Glutamatergic neuron (in vitro differentiated cells): ENCODE measurements at regions not wholly inside any gene's neighbourhood (a gene's known extent, or its start where the extent isn't known, plus 50 kb on each side); places are given as distances from the start of the nearest gene placed in this dataset.

Experiments used
- DNase-seq: peaks from one replicate; pipeline ENCODE4 v3.0.0; 2022
- H3K27ac Mint-ChIP-seq: one replicate; pipeline ENCODE4 v1.8.0; 2020; ENCODE audit warnings: mild to moderate bottlenecking, mixed read lengths, inconsistent platforms; ENCODE audit not compliant: unreplicated experiment
- H3K27me3 Mint-ChIP-seq: one replicate; pipeline ENCODE4 v1.8.0; 2020; ENCODE audit warnings: mild to moderate bottlenecking, moderate library complexity, mixed read lengths, inconsistent platforms; ENCODE audit not compliant: unreplicated experiment
- H3K36me3 Mint-ChIP-seq: one replicate; pipeline ENCODE4 v1.8.0; 2020; ENCODE audit warnings: mild to moderate bottlenecking, mixed read lengths, inconsistent platforms; ENCODE audit not compliant: unreplicated experiment
- H3K4me1 Mint-ChIP-seq: one replicate; pipeline ENCODE4 v1.8.0; 2020; ENCODE audit warnings: mild to moderate bottlenecking, low read depth, mixed read lengths, inconsistent platforms; ENCODE audit not compliant: unreplicated experiment
- H3K4me3 Mint-ChIP-seq: one replicate; pipeline ENCODE4 v1.8.0; 2020; ENCODE audit warnings: mild to moderate bottlenecking, mixed read lengths, inconsistent platforms; ENCODE audit not compliant: unreplicated experiment
- H3K9me3 Mint-ChIP-seq: one replicate; pipeline ENCODE4 v1.8.0; 2020; ENCODE audit warnings: mild to moderate bottlenecking, moderate library complexity, mixed read lengths, inconsistent platforms; ENCODE audit not compliant: unreplicated experiment
- CTCF ChIP-seq: fragments of 200-600 bp; sonication (generic); IDR thresholded peaks from one replicate; pipeline ENCODE4 v1.5.0; 2021; ENCODE audit not compliant: partially characterized antibody, unreplicated experiment

DNA sequence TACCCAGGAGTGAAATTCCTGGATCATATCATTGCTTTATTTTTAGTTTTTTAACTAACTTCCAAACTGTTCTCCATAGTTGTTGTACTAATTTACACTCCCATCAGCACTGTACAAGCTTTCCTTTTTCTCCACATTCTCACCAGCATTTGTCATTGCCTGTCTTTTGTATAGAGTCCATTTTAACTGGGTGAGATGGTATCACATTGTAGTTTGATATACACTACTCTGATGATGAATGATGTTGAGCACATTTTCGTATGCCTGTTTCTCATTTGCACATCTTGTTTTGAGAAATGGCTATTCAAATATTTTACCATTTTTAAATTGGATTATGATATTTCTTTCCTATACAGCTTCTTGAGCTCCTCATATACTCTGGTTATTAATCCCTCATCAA, 1586.6 kb downstream of the SI start:
- Mint-ChIP-seq H3K27me3 (no peaks in the 10 kb centered on the region), H3K4me1 (no peaks in the 10 kb centered on the region), H3K9me3 (no peaks in the 10 kb centered on the region), H3K36me3 (no peaks in the 10 kb centered on the region), H3K27ac (no peak overlapping the region), H3K4me3 (no peak overlapping the region)
- no peak for TF ChIP-seq CTCF
- no peak for DNase-seq

DNA sequence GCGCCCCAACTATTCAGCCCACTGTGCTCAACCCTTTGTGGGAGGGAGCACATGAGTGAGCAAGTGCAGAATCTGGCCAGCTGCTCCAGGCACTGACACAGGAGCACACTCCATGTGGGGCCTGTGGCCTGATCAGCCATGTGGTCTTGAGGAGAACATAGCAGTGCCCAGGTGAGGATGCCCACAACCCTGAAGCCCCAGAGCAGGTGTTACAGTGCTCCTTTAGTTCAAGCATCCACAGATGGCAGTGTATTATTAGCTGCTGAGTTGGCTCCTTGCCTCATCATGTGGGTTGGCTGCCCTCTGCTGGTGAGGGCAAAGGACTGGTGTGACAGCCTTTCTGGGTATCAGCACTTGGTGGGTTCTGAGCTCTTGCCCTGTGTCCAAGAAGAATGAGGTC, 1588.2 kb downstream of the SI start:
- no peaks in the 10 kb centered on the region for H3K27me3 Mint-ChIP-seq
- no peaks in the 10 kb centered on the region for H3K4me1 Mint-ChIP-seq
- H3K36me3 Mint-ChIP-seq, result no peaks in the 10 kb centered on the region
- no peaks in the 10 kb centered on the region for H3K9me3 Mint-ChIP-seq
- DNase-seq, result peak; percentile 73
- TF ChIP-seq CTCF, result peak; percentile 49
- no peak overlapping the region for H3K27ac Mint-ChIP-seq
- H3K4me3 Mint-ChIP-seq, result no peak overlapping the region

DNA sequence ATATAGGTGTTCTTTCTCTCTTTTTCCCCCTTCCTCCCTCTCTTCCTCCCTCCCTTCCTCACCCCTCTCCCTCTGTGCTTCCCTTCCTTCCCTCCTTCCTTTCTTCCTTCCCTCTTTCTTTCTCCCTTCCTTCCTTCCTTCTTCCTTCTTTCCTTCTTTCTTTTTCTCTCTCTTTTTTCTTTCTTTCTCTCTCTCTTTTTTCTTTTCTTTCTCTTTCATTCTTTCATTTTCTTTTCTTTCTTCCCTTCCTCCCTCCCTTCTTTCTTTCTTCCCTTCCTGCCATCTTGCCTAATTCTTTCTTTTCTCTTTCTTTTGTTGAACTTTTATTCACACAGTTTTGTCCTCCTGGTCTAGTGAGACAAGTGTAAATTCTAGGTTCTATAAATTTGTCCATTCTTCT, 1595.6 kb downstream of the SI start:
- no peak for TF ChIP-seq CTCF
- no peaks in the 10 kb centered on the region for H3K27me3 Mint-ChIP-seq
- no peaks in the 10 kb centered on the region for H3K36me3 Mint-ChIP-seq
- H3K9me3 Mint-ChIP-seq, result no peaks in the 10 kb centered on the region
- no peak overlapping the region for H3K4me3 Mint-ChIP-seq
- H3K27ac Mint-ChIP-seq, result no peak overlapping the region
- no peak for DNase-seq
- peaks cover 2% of the 10 kb centered on the region for H3K4me1 Mint-ChIP-seq

DNA sequence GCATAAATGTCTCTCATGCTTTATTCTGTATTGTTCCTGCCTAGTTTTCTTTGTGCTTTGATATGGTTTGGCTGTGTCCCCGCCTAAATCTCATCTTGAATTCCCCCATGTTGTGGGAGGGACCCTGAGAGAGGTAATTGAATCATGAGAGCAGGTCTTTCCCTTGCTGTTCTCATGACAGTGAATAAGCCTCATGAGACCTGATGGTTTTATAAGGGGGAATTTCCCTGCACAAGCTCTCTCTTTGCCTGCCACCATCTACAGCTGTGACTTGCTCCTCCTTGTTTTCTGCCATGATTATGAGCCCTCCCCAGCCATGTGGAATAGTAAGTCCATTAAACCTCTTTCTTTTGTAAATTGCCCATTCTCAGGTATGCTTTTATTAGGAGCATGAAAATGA, 1596.6 kb downstream of the SI start:
- Mint-ChIP-seq H3K36me3 (no peaks in the 10 kb centered on the region), H3K27me3 (no peaks in the 10 kb centered on the region), H3K4me1 (peaks cover 2% of the 10 kb centered on the region), H3K27ac (no peak overlapping the region), H3K9me3 (no peaks in the 10 kb centered on the region), H3K4me3 (no peak overlapping the region)
- DNase-seq, result no peak
- no peak for TF ChIP-seq CTCF

DNA sequence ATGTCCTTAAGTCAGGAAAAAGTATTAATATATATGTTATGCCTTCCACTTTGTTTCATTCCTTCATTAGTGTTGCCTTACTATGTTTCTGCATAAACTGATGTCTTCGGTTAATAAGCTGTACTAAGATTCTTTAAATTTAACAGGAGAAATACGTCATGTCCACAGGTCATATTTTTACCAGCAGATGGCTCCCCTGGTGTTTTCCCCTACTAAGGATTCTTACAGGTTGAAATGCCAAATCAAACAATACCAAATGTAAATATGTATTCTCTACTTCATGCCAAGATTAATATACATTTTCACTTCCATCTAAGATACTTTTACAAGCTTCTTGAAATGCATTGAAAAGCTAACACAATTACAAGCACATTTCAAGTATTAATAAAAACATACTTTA, 1602.1 kb downstream of the SI start:
- no peak for DNase-seq
- H3K36me3 Mint-ChIP-seq, result peaks cover 8% of the 10 kb centered on the region
- H3K27me3 Mint-ChIP-seq, result no peaks in the 10 kb centered on the region
- H3K4me3 Mint-ChIP-seq, result no peak overlapping the region
- H3K4me1 Mint-ChIP-seq, result no peaks in the 10 kb centered on the region
- TF ChIP-seq CTCF, result no peak
- H3K9me3 Mint-ChIP-seq, result no peaks in the 10 kb centered on the region
- no peak overlapping the region for H3K27ac Mint-ChIP-seq
